HG03066 (cell line): ENCODE measurements at regions not wholly inside any gene's neighbourhood (a gene's known extent, or its start where the extent isn't known, plus 50 kb on each side); places are given as distances from the start of the nearest gene placed in this dataset.

Experiments used
- ATAC-seq: cut with Tn5 transposase; IDR thresholded peaks from one replicate; pipeline ENCODE4 v1.9.1; 2021; ENCODE audit warnings: low read depth; ENCODE audit not compliant: unreplicated experiment

- no peak for ATAC-seq
These were observed 142.5 kb upstream of the TNS3 start for GRCh38 chr7:47724335-47724982.

GRCh38 chr7:47722126-47722525, 140.2 kb upstream of the TNS3 start:
- ATAC-seq = no peak

GRCh38 chr7:47721670-47722069, 139.8 kb upstream of the TNS3 start:
- no peak for ATAC-seq

GRCh38 chr7:47720907-47721244, 139.0 kb upstream of the TNS3 start:
- ATAC-seq = no peak

- no peak for ATAC-seq
These were observed 138.4 kb upstream of the TNS3 start for GRCh38 chr7:47720141-47720906.

- ATAC-seq = no peak
These were observed 137.8 kb upstream of the TNS3 start for GRCh38 chr7:47719675-47720074.

- no peak for ATAC-seq
These were observed 133.7 kb upstream of the TNS3 start for GRCh38 chr7:47715631-47716068.

- peak; percentile 92 for ATAC-seq
These were observed 133.0 kb upstream of the TNS3 start for GRCh38 chr7:47714669-47715607.

- no peak for ATAC-seq
These were observed 131.7 kb upstream of the TNS3 start for GRCh38 chr7:47713595-47713994.

- no peak for ATAC-seq
These were observed 130.5 kb upstream of the TNS3 start for GRCh38 chr7:47712416-47712815.

- ATAC-seq = no peak
These were observed 129.9 kb upstream of the TNS3 start for GRCh38 chr7:47711776-47712175.

- no peak for ATAC-seq
These were observed 128.5 kb upstream of the TNS3 start for GRCh38 chr7:47710201-47710935.

GRCh38 chr7:47709451-47709850, 127.5 kb upstream of the TNS3 start:
- no peak for ATAC-seq

GRCh38 chr7:47709051-47709450, 127.1 kb upstream of the TNS3 start:
- no peak for ATAC-seq

GRCh38 chr7:47707583-47707982, 125.7 kb upstream of the TNS3 start:
- no peak for ATAC-seq

GRCh38 chr7:47704936-47705335, 123.0 kb upstream of the TNS3 start:
- ATAC-seq = no peak

- ATAC-seq = no peak
These were observed 120.2 kb upstream of the TNS3 start for GRCh38 chr7:47702080-47702479.

GRCh38 chr7:47698386-47698785, 116.5 kb upstream of the TNS3 start:
- ATAC-seq = no peak

GRCh38 chr7:47697543-47697942, 115.6 kb upstream of the TNS3 start:
- no peak for ATAC-seq

- no peak for ATAC-seq
These were observed 114.3 kb upstream of the TNS3 start for GRCh38 chr7:47696152-47696710.
